ENCODE measurements at regions not wholly inside any gene's neighbourhood (a gene's known extent, or its start where the extent isn't known, plus 50 kb on each side); places are given as distances from the start of the nearest gene placed in this dataset.

DNA sequence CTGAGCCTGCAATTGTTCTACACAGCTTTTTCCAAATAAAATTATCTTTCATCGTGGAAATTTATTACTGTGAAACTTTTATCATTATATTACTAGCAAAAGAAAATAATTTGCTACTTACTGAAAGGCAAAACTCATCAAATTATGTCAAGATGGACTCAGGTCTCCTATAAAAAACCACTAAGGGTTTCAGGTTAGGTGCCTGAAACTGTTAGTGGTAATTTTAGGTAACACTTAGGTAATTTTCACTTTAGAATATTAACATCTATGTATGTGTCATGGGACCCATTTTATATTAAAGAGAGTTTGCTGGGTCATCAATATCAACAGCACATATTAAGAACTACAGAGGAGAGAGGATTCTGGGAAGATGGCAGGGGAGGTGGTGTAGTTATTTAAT lies 651.5 kb downstream of the CENPC start:
- Histone ChIP-seq H3K9ac (ENCODE audit: low read depth, low read length) (no peak overlapping the region), H3K27me3 (ENCODE audit: control insufficient read depth, insufficient read depth, low read length) (no peaks in the 10 kb centered on the region), H3K36me3 (ENCODE audit: control insufficient read depth, insufficient read depth, low read length) (no peaks in the 10 kb centered on the region), H3K27ac (ENCODE audit: low read depth, low read length) (no peak overlapping the region), H3K9me3 (ENCODE audit: control insufficient read depth, insufficient read depth, low read length) (peaks cover 4% of the 10 kb centered on the region; the same call in 1 of the 2 replicates), H3K4me3 (ENCODE audit: low read depth, low read length) (no peak overlapping the region), H3K4me1 (ENCODE audit: control insufficient read depth, insufficient read depth, low read length) (no peaks in the 10 kb centered on the region)

DNA sequence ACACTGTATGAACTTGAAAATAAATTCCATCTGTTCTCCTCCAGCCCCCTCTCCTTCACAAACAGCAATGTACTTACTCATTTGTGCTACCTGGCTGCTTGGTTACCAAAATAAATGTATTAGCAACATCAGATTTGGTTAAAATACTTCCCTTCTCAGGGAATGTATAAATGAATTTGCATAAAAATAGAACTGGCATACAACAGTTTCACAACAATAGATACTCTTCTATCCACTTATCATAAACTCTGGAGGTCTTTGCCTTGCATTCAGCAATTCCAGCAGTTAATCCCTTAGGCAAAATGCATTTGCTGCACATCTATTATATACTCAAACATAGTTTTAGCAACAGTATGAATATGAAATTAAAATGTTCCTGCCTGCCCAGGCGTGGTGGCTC lies 658.2 kb downstream of the CENPC start:
- Histone ChIP-seq H3K9ac (ENCODE audit: low read depth, low read length) (no peak overlapping the region), H3K27ac (ENCODE audit: low read depth, low read length) (no peak overlapping the region), H3K36me3 (ENCODE audit: control insufficient read depth, insufficient read depth, low read length) (no peaks in the 10 kb centered on the region), H3K4me3 (ENCODE audit: low read depth, low read length) (no peak overlapping the region), H3K27me3 (ENCODE audit: control insufficient read depth, insufficient read depth, low read length) (no peaks in the 10 kb centered on the region), H3K9me3 (ENCODE audit: control insufficient read depth, insufficient read depth, low read length) (no peaks in the 10 kb centered on the region; the same call in 1 of the 2 replicates), H3K4me1 (ENCODE audit: control insufficient read depth, insufficient read depth, low read length) (peaks cover 16% of the 10 kb centered on the region)

DNA sequence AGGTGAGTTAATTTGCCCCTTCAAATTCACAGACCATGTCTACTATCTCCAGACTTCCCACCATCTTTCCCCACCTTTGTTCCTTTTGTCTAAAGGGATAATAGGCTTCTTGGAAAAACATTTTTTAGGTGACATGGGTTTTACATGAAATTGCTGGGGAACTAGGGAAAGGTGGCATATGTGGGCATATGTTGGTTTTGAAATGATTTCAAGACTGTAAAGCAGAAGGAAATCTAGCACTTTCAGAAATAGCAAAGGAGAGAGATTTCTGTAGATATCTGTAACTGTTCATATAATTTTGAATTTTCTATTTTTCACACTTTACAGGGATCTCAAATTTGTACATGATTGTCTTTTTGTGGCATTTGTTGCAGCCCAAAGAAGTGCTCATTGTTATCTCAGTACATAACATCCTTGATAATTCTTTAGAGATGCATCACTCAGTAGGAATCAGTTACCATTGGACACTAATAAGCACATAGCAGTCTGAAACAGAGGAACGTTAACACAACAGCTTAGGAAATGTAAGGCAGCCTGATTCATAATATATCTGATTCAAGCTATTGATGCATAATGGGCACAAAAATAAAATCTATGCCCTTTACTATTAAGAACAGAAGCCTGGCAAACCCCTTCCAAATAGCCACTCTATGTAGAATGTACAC lies 659.7 kb downstream of the CENPC start:
- Histone ChIP-seq H3K4me1 (ENCODE audit: control insufficient read depth, insufficient read depth, low read length) (peaks cover 16% of the 10 kb centered on the region), H3K36me3 (ENCODE audit: control insufficient read depth, insufficient read depth, low read length) (no peaks in the 10 kb centered on the region), H3K9me3 (ENCODE audit: control insufficient read depth, insufficient read depth, low read length) (no peaks in the 10 kb centered on the region; the same call in 1 of the 2 replicates), H3K27ac (ENCODE audit: low read depth, low read length) (no peak overlapping the region), H3K27me3 (ENCODE audit: control insufficient read depth, insufficient read depth, low read length) (no peaks in the 10 kb centered on the region), H3K4me3 (ENCODE audit: low read depth, low read length) (no peak overlapping the region), H3K9ac (ENCODE audit: low read depth, low read length) (no peak overlapping the region)

DNA sequence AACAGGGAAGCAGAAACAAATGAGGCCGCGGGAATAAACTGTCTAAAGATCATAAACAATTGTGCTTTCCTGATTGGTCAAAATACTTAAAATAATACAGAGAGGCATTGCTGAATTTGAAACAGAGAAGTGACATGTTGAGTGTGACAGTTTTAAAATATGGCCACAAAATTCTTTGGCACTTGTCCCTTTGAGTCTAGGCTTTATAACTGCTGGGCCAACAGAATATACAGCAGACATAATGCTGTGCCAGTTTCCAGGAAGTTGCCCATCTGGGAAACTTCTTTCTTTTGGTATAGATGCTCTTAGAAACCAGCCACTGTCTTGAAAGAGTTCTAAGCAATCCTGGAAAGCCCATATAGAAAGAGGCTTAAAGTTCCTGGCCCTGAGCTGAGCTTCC lies 668.4 kb downstream of the CENPC start:
- no peak overlapping the region for H3K4me3 ChIP-seq (ENCODE audit: low read depth, low read length)
- H3K4me1 ChIP-seq (ENCODE audit: control insufficient read depth, insufficient read depth, low read length) = no peaks in the 10 kb centered on the region
- no peak overlapping the region for H3K27ac ChIP-seq (ENCODE audit: low read depth, low read length)
- H3K9ac ChIP-seq (ENCODE audit: low read depth, low read length) = no peak overlapping the region
- no peaks in the 10 kb centered on the region for H3K27me3 ChIP-seq (ENCODE audit: control insufficient read depth, insufficient read depth, low read length)
- no peaks in the 10 kb centered on the region for H3K9me3 ChIP-seq (ENCODE audit: control insufficient read depth, insufficient read depth, low read length)
- H3K36me3 ChIP-seq (ENCODE audit: control insufficient read depth, insufficient read depth, low read length) = no peaks in the 10 kb centered on the region

DNA sequence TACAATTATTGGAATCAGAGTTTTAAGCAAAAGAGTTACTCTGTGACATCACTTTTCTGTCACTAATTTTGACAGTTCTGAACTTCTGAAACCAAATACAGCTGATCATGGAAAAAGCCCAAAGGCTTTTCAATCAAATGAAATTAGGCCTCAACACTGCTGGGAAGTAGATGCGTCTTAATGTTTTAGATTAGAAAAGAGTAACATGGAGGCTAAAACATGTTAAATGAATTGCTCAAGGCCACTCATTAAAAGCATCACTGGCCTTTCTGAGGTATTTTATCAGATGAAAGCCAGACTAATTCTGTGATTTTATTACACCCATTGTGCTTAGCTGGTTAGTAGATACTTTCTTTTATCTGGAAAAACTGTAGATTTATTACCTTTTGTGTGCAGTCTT lies 672.6 kb downstream of the CENPC start:
- Histone ChIP-seq H3K27me3 (ENCODE audit: control insufficient read depth, insufficient read depth, low read length) (no peaks in the 10 kb centered on the region), H3K27ac (ENCODE audit: low read depth, low read length) (no peak overlapping the region), H3K4me1 (ENCODE audit: control insufficient read depth, insufficient read depth, low read length) (no peaks in the 10 kb centered on the region), H3K9me3 (ENCODE audit: control insufficient read depth, insufficient read depth, low read length) (no peaks in the 10 kb centered on the region), H3K36me3 (ENCODE audit: control insufficient read depth, insufficient read depth, low read length) (no peaks in the 10 kb centered on the region), H3K9ac (ENCODE audit: low read depth, low read length) (no peak overlapping the region), H3K4me3 (ENCODE audit: low read depth, low read length) (no peak overlapping the region)

DNA sequence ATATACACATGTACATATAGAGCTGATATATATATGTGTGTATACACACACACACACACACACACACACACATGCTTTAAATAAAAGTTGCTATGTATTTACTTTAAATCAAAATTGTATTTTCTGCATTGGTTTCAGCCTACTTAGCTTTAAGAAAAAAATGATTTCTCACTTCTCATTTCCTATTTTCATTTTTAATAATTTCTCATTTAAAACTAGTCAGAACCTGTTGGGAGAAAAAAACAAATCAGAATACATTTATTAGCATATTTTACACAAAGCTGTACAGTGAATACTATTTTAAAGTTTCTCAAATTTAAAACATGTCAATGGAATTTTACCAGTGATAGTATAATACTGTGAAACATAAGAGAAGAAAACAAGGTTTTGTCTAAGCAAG lies 681.8 kb downstream of the CENPC start:
- H3K4me3 ChIP-seq (ENCODE audit: low read depth, low read length) = no peak overlapping the region

DNA sequence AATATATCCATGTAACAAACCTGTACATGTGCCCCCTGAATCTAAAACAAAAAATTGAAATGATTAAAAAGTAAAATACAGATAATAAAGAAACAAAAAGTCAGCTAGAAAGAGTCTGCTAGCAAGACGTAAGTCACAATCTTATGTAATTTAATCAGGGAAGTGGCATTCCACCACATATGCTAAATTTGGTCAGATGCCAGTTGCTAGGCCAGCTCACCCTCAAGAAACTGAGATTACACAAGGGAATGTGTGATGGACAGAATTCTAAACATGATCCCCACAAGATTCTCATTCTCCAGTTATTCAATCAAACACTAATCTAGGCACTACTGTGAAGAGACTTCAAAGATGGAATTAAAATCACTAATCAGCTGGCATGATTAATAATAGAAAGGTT lies 689.3 kb downstream of the CENPC start:
- Histone ChIP-seq H3K9ac (ENCODE audit: low read depth, low read length) (no peak overlapping the region), H3K4me1 (ENCODE audit: control insufficient read depth, insufficient read depth, low read length) (peaks cover 4% of the 10 kb centered on the region; the same call in 1 of the 2 replicates), H3K4me3 (ENCODE audit: low read depth, low read length) (no peak overlapping the region), H3K27ac (ENCODE audit: low read depth, low read length) (no peak overlapping the region), H3K36me3 (ENCODE audit: control insufficient read depth, insufficient read depth, low read length) (no peaks in the 10 kb centered on the region), H3K27me3 (ENCODE audit: control insufficient read depth, insufficient read depth, low read length) (no peaks in the 10 kb centered on the region), H3K9me3 (ENCODE audit: control insufficient read depth, insufficient read depth, low read length) (no peaks in the 10 kb centered on the region)

More for the DNA sequence above, 681.8 kb downstream of the CENPC start:
- Histone ChIP-seq H3K27me3 (ENCODE audit: control insufficient read depth, insufficient read depth, low read length) (no peaks in the 10 kb centered on the region), H3K36me3 (ENCODE audit: control insufficient read depth, insufficient read depth, low read length) (no peaks in the 10 kb centered on the region), H3K27ac (ENCODE audit: low read depth, low read length) (no peak overlapping the region), H3K9me3 (ENCODE audit: control insufficient read depth, insufficient read depth, low read length) (no peaks in the 10 kb centered on the region), H3K9ac (ENCODE audit: low read depth, low read length) (no peak overlapping the region), H3K4me1 (ENCODE audit: control insufficient read depth, insufficient read depth, low read length) (no peaks in the 10 kb centered on the region)

DNA sequence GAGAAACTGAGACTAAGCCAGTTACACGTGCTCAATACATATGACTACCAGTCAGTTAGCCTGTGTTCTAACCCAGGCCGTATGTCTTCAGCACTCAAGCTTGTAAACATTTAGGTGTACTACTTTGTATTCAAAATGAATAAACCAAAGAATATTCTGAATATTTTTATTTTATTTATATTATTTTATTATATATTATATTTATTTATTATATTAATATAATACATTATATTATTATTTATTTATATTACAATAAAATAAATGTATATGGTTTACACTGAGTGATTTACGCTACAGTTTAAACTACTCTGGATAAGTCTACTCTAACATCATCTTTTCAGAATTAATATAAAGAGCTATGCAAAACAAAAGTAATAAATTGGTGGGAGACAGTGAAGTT lies 691.5 kb downstream of the CENPC start:
- Histone ChIP-seq H3K9ac (ENCODE audit: low read depth, low read length) (no peak overlapping the region), H3K27me3 (ENCODE audit: control insufficient read depth, insufficient read depth, low read length) (no peaks in the 10 kb centered on the region), H3K27ac (ENCODE audit: low read depth, low read length) (no peak overlapping the region), H3K4me1 (ENCODE audit: control insufficient read depth, insufficient read depth, low read length) (peaks cover 4% of the 10 kb centered on the region; the same call in 1 of the 2 replicates), H3K9me3 (ENCODE audit: control insufficient read depth, insufficient read depth, low read length) (no peaks in the 10 kb centered on the region), H3K36me3 (ENCODE audit: control insufficient read depth, insufficient read depth, low read length) (no peaks in the 10 kb centered on the region), H3K4me3 (ENCODE audit: low read depth, low read length) (no peak overlapping the region)

DNA sequence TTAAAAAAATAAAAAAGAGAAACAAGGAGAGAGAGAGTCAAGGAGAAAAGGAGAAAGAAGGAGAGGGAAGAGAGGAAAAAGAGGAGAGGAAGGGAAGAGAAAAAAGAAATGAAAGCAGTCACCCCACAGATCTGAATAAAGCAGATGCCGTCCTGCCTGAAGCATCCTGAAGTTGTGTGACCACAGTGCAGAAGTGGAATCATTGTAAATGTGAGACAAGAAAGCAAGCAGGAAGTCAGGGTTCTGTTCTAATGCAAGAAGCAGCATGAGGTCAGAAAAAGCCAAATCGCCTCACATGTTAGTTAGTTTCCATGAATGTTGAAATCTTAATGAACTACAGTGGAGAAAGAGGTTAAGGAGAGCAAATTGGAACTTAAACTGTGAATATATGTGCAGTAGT lies 692.5 kb downstream of the CENPC start:
- Histone ChIP-seq H3K9me3 (ENCODE audit: control insufficient read depth, insufficient read depth, low read length) (no peaks in the 10 kb centered on the region), H3K36me3 (ENCODE audit: control insufficient read depth, insufficient read depth, low read length) (no peaks in the 10 kb centered on the region)

DNA sequence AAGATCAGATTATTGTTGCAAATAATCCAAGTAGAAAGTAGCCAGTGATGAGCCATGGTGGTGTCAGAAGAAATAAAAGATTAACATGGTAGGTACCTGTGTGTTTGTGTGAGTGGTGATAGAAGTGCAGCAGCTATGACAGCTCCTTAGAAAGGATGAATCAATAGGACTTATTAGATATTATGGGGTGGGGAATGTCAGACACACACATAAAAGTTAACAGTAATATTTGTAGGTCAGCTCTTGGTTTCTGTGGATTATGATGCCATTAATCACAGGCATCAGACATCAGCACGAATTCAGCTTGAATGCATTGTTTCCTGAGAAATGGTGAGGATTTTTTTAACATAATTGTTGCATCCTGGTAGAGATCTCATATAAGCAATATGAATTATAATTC lies 695.7 kb downstream of the CENPC start:
- no peak overlapping the region for H3K27ac ChIP-seq (ENCODE audit: low read depth, low read length)
- no peaks in the 10 kb centered on the region for H3K36me3 ChIP-seq (ENCODE audit: control insufficient read depth, insufficient read depth, low read length)
- H3K27me3 ChIP-seq (ENCODE audit: control insufficient read depth, insufficient read depth, low read length) = no peaks in the 10 kb centered on the region
- H3K9ac ChIP-seq (ENCODE audit: low read depth, low read length) = no peak overlapping the region
- H3K9me3 ChIP-seq (ENCODE audit: control insufficient read depth, insufficient read depth, low read length) = no peaks in the 10 kb centered on the region
- H3K4me3 ChIP-seq (ENCODE audit: low read depth, low read length) = no peak overlapping the region
- H3K4me1 ChIP-seq (ENCODE audit: control insufficient read depth, insufficient read depth, low read length) = peaks cover 4% of the 10 kb centered on the region; the same call in 1 of the 2 replicates

More for the DNA sequence above, 692.5 kb downstream of the CENPC start:
- Histone ChIP-seq H3K9ac (ENCODE audit: low read depth, low read length) (no peak overlapping the region), H3K27ac (ENCODE audit: low read depth, low read length) (no peak overlapping the region), H3K4me1 (ENCODE audit: control insufficient read depth, insufficient read depth, low read length) (peaks cover 4% of the 10 kb centered on the region; the same call in 1 of the 2 replicates), H3K4me3 (ENCODE audit: low read depth, low read length) (no peak overlapping the region), H3K27me3 (ENCODE audit: control insufficient read depth, insufficient read depth, low read length) (no peaks in the 10 kb centered on the region)

DNA sequence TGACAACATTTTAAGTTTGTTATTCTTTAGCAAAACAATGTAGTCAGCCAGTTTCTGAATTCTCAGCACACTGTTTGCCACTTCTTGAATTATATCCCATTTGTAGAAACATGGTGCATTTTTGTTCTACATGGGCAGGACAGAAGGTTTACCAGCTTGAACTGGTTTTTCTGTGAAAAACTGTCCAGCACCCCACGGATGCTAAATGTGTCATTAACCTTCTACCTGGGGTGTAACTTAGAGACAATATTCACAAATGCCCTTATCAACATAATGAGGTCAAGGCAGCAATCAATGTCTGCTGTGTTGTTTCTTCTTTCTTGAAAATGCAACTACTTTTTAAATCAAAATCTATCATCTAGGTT lies 702.6 kb downstream of the CENPC start:
- Histone ChIP-seq H3K27me3 (ENCODE audit: control insufficient read depth, insufficient read depth, low read length) (no peaks in the 10 kb centered on the region), H3K27ac (ENCODE audit: low read depth, low read length) (no peak overlapping the region), H3K9ac (ENCODE audit: low read depth, low read length) (no peak overlapping the region), H3K9me3 (ENCODE audit: control insufficient read depth, insufficient read depth, low read length) (peaks cover 3% of the 10 kb centered on the region), H3K36me3 (ENCODE audit: control insufficient read depth, insufficient read depth, low read length) (no peaks in the 10 kb centered on the region), H3K4me1 (ENCODE audit: control insufficient read depth, insufficient read depth, low read length) (no peaks in the 10 kb centered on the region), H3K4me3 (ENCODE audit: low read depth, low read length) (no peak overlapping the region)

All from HUES48 (cell line).